GM10248 (cell line): ENCODE measurements at regions not wholly inside any gene's neighbourhood (a gene's known extent, or its start where the extent isn't known, plus 50 kb on each side); places are given as distances from the start of the nearest gene placed in this dataset.

Experiments
- CTCF ChIA-PET: fragments of 300-600 bp; sonication (Branson Sonifier 250); formaldehyde crosslinking; extraction: SDS; loops from one replicate; lab custom pipeline; 2021; ENCODE audit warnings: antibody characterized with exemption; lab: Yijun Ruan, JAX
- POLR2A ChIA-PET: fragments of 350-650 bp; sonication (Branson Sonifier 250); formaldehyde crosslinking; extraction: SDS; loops from one replicate; lab custom pipeline; 2020; ENCODE audit warnings: antibody characterized with exemption; lab: Yijun Ruan, JAX
- DNase-seq: peaks from one replicate; pipeline ENCODE4 v3.0.0; 2012; ENCODE audit errors: extremely low spot score
- CTCF ChIP-seq: IDR thresholded peaks from 2 replicates; pipeline ENCODE4 v1.5.1; 2012; ENCODE audit warnings: mild to moderate bottlenecking, low read depth; ENCODE audit errors: extremely low read depth, missing control alignments, control extremely low read depth

GRCh38 chr6:15025446-15025845 lies 220.4 kb upstream of the JARID2 start:
- ChIA-PET POLR2A (interaction anchor here (0.7 kb wide), 1 partner anchor 555 kb away, joined by 3 read pairs; no protein-coding TSS in a partner anchor), CTCF (interaction anchor here (3.3 kb wide), 1 partner anchor 13 kb away, joined by 8 read pairs; no protein-coding TSS in a partner anchor)
- DNase-seq = no peak
- no peak for TF ChIP-seq CTCF

GRCh38 chr6:15026832-15027231 lies 219.0 kb upstream of the JARID2 start:
- no peak for TF ChIP-seq CTCF
- DNase-seq = no peak
- CTCF ChIA-PET = interaction anchor here (3.3 kb wide), 1 partner anchor 12 kb away, joined by 8 read pairs; no protein-coding TSS in a partner anchor
- POLR2A ChIA-PET = no interaction called here

GRCh38 chr6:15027472-15027871 lies 218.4 kb upstream of the JARID2 start:
- ChIA-PET POLR2A (no interaction called here), CTCF (interaction anchor here (3.3 kb wide), 1 partner anchor 11 kb away, joined by 8 read pairs; no protein-coding TSS in a partner anchor)

GRCh38 chr6:15032015-15032414 lies 213.9 kb upstream of the JARID2 start:
- CTCF ChIA-PET = interaction anchor here (0.6 to 1.5 kb wide), 3 partner anchors 13 to 887 kb away, joined by 3 read pairs; no protein-coding TSS in a partner anchor
- POLR2A ChIA-PET = no interaction called here
- DNase-seq = no peak
- no peak for TF ChIP-seq CTCF

More at GRCh38 chr6:15027472-15027871, 218.4 kb upstream of the JARID2 start:
- DNase-seq = no peak
- TF ChIP-seq CTCF = no peak

GRCh38 chr6:15033850-15034203 lies 212.0 kb upstream of the JARID2 start:
- DNase-seq = no peak
- CTCF ChIA-PET = no interaction called here
- TF ChIP-seq CTCF = no peak
- POLR2A ChIA-PET = no interaction called here

- no peak for DNase-seq
- ChIA-PET POLR2A (no interaction called here), CTCF (no interaction called here)
- TF ChIP-seq CTCF = no peak
Measured at GRCh38 chr6:15036690-15037245, 209.1 kb upstream of the JARID2 start.

GRCh38 chr6:15037253-15037652 lies 208.6 kb upstream of the JARID2 start:
- POLR2A ChIA-PET = no interaction called here
- no peak for DNase-seq
- TF ChIP-seq CTCF = no peak
- CTCF ChIA-PET = no interaction called here
